Stimulated activated naive CD8-positive, alpha-beta T cell treated with anti-CD3 and anti-CD28 coated beads, Interleukin-15, Interleukin-2, amounts not matched to agents 100 U/mL and 50 U/mL, for 24 hours (primary cell): ENCODE measurements at regions not wholly inside any gene's neighbourhood (a gene's known extent, or its start where the extent isn't known, plus 50 kb on each side); places are given as distances from the start of the nearest gene placed in this dataset.

ENCODE experiments used
- ATAC-seq: fragments of 150-1000 bp; cut with Tn5 transposase; one replicate; pipeline ENCODE4 v1.10.0; 2021
- DNase-seq: peaks from one replicate; pipeline ENCODE4 v3.0.0; 2021

- no peak for ATAC-seq
- no peak for DNase-seq
Observed at GRCh38 chr18:7288544-7288943, 57.7 kb downstream of the LRRC30 start.

- DNase-seq, result no peak
- no peak for ATAC-seq
Observed at GRCh38 chr18:7290077-7290476, 59.2 kb downstream of the LRRC30 start.

- ATAC-seq, result no peak
- DNase-seq, result no peak
Observed at GRCh38 chr18:7291046-7291445, 60.2 kb downstream of the LRRC30 start.

- ATAC-seq (no peak), DNase-seq (no peak)
Observed at GRCh38 chr18:7298149-7298548, 67.3 kb downstream of the LRRC30 start.

GRCh38 chr18:7301094-7301493, 70.2 kb downstream of the LRRC30 start:
- DNase-seq, result no peak
- no peak for ATAC-seq

GRCh38 chr18:7303316-7304060, 72.6 kb downstream of the LRRC30 start:
- no peak for ATAC-seq
- no peak for DNase-seq

- DNase-seq, result no peak
- no peak for ATAC-seq
Observed at GRCh38 chr18:7304061-7304370, 73.1 kb downstream of the LRRC30 start.

GRCh38 chr18:7305416-7305815, 74.5 kb downstream of the LRRC30 start:
- DNase-seq (no peak), ATAC-seq (no peak)

- no peak for DNase-seq
- no peak for ATAC-seq
Observed at GRCh38 chr18:7307030-7307429, 76.1 kb downstream of the LRRC30 start.

GRCh38 chr18:7307526-7307925, 76.6 kb downstream of the LRRC30 start:
- ATAC-seq (no peak), DNase-seq (no peak)

- no peak for DNase-seq
Observed at GRCh38 chr18:7317804-7318231, 86.9 kb downstream of the LRRC30 start.

GRCh38 chr18:7319161-7319560, 88.3 kb downstream of the LRRC30 start:
- DNase-seq (no peak), ATAC-seq (no peak)

More at GRCh38 chr18:7317804-7318231, 86.9 kb downstream of the LRRC30 start:
- ATAC-seq, result no peak

GRCh38 chr18:7321831-7322230, 90.9 kb downstream of the LRRC30 start:
- DNase-seq (no peak), ATAC-seq (no peak)

- DNase-seq (no peak), ATAC-seq (no peak)
Observed at GRCh38 chr18:7322817-7323485, 92.1 kb downstream of the LRRC30 start.

GRCh38 chr18:7325126-7325430, 94.2 kb downstream of the LRRC30 start:
- DNase-seq (no peak), ATAC-seq (no peak)

- ATAC-seq, result no peak
- DNase-seq, result no peak
Observed at GRCh38 chr18:7329016-7329415, 98.1 kb downstream of the LRRC30 start.

GRCh38 chr18:7332452-7332851, 101.6 kb downstream of the LRRC30 start:
- ATAC-seq, result no peak
- DNase-seq, result no peak

GRCh38 chr18:7333025-7333562, 102.2 kb downstream of the LRRC30 start:
- no peak for DNase-seq
- no peak for ATAC-seq

- DNase-seq (no peak), ATAC-seq (no peak)
Observed at GRCh38 chr18:7334973-7335568, 104.2 kb downstream of the LRRC30 start.

- DNase-seq (no peak), ATAC-seq (no peak)
Observed at GRCh38 chr18:7336623-7337022, 105.7 kb downstream of the LRRC30 start.

- DNase-seq, result no peak
- ATAC-seq, result no peak
Observed at GRCh38 chr18:7338846-7339245, 108.0 kb downstream of the LRRC30 start.

GRCh38 chr18:7341581-7342337, 110.9 kb downstream of the LRRC30 start:
- DNase-seq, result no peak

More at GRCh38 chr18:7341581-7342337, 110.9 kb downstream of the LRRC30 start:
- ATAC-seq, result no peak
